ENCODE measurements at regions not wholly inside any gene's neighbourhood (a gene's known extent, or its start where the extent isn't known, plus 50 kb on each side); places are given as distances from the start of the nearest gene placed in this dataset.
"Not testable (repeated sequence)": the region's sequence is repeated elsewhere in the genome, so short reads cannot be mapped to it uniquely, and the experiment has no call there.

DNA sequence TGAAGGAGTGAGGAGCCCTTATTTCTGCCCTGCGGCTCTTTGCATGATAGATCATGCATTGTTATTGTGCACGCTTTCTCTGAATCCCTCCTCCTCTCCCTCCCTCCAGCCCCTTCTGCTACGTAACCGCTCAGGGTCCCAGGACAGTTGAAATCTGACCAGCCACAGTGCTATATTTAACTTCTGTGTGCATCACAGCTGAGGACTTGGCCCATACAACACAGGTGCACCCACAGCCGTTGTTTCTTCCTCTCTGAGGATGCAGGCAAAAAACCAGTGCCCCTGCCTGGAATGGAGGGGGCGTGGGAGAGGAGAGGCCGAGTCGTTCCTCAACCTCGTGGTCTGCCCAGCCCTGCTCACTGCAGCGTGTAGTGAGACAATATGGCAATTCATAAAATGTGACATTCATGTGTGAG, 335.6 kb upstream of the CLINT1 start:
- no peaks in the 10 kb centered on the region for H3K36me3 ChIP-seq
- no peak for DNase-seq
- peaks cover 26% of the 10 kb centered on the region for H3K9me3 ChIP-seq (replicated peaks)
- no peak overlapping the region for H3K27ac ChIP-seq (replicated peaks)
- H3K4me1 ChIP-seq, result peaks cover 12% of the 10 kb centered on the region
- TF ChIP-seq CTCF (IDR thresholded peaks at IDR 0.05; ENCODE audit: borderline replicate concordance), result no peak
- intact Hi-C loops (cut with micrococcal nuclease), result no loop called here
- no peaks in the 10 kb centered on the region for H3K27me3 ChIP-seq (ENCODE audit: low read depth)
- no peak overlapping the region for H3K4me3 ChIP-seq

GRCh38 chr5:158193395-158193794, 334.4 kb upstream of the CLINT1 start:
- H3K27me3 ChIP-seq (ENCODE audit: low read depth); H3K36me3 ChIP-seq; H3K27ac ChIP-seq (replicated peaks); DNase-seq; intact Hi-C loops (cut with micrococcal nuclease); H3K4me3 ChIP-seq: not testable (repeated sequence)
- Histone ChIP-seq H3K9me3 (replicated peaks) (peaks cover 26% of the 10 kb centered on the region), H3K4me1 (peaks cover 12% of the 10 kb centered on the region)

DNA sequence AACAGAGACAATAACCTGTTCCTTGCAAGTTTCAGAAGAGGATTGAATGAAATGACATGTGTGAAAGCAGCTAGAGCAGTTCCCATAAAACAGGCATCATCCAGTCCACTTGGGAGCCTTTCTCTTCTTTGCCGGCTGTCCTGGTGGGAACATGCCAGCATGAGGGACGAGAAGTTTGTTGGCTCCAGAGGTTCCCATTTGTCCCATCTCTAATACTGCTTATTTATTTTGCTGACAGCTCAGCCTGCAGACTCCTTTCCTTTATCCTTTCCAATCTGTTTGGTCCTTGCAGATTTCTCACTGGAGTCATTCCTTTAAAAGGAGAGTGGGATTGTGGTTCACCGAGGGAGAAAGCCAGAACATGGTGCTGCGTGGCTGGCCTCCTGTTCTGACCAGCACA, 321.5 kb upstream of the CLINT1 start:
- TF ChIP-seq CTCF (IDR thresholded peaks at IDR 0.05; ENCODE audit: borderline replicate concordance), result no peak
- Histone ChIP-seq H3K4me1 (peaks cover 16% of the 10 kb centered on the region), H3K36me3 (no peaks in the 10 kb centered on the region), H3K9me3 (replicated peaks) (no peaks in the 10 kb centered on the region), H3K27ac (replicated peaks) (peak overlapping the region; percentile 19), H3K4me3 (no peak overlapping the region), H3K27me3 (ENCODE audit: low read depth) (no peaks in the 10 kb centered on the region)
- peak; percentile 21 for DNase-seq
- intact Hi-C loops (cut with micrococcal nuclease), result no loop called here

DNA sequence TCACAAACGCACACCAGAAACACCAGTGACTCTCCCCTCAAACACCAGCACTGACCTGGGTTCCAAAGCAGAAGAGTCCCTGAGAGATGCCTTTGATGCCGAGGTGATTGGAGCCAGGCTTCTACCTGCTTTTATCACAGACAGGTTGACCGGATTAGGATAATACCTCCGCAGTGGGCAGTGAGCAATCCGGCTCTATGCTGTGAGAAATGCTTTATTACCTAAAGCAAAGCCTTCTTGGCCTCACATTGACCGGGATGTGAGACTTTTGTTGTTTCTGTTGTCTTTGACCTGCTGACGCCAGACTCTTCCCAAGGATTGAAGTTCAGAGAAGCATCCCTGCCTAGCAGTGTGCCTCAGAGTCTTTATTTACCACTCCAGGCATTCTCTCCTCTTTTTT, 320.3 kb upstream of the CLINT1 start:
- Histone ChIP-seq H3K27me3 (ENCODE audit: low read depth) (no peaks in the 10 kb centered on the region), H3K36me3 (no peaks in the 10 kb centered on the region), H3K9me3 (replicated peaks) (no peaks in the 10 kb centered on the region), H3K4me1 (peaks cover 24% of the 10 kb centered on the region), H3K4me3 (no peak overlapping the region), H3K27ac (replicated peaks) (peak overlapping the region; percentile 8)
- no peak for DNase-seq
- TF ChIP-seq CTCF (IDR thresholded peaks at IDR 0.05; ENCODE audit: borderline replicate concordance), result no peak
- intact Hi-C loops (cut with micrococcal nuclease), result loop anchor here (5.0 kb wide), 1 partner anchor 513 kb away; no protein-coding TSS in a partner anchor

- H3K27me3 ChIP-seq (ENCODE audit: low read depth), result no peaks in the 10 kb centered on the region
- intact Hi-C loops (cut with micrococcal nuclease), result loop anchor here (5.0 kb wide), 1 partner anchor 514 kb away; no protein-coding TSS in a partner anchor
- TF ChIP-seq CTCF (IDR thresholded peaks at IDR 0.05; ENCODE audit: borderline replicate concordance), result no peak
- no peak overlapping the region for H3K4me3 ChIP-seq
- no peaks in the 10 kb centered on the region for H3K9me3 ChIP-seq (replicated peaks)
- no peaks in the 10 kb centered on the region for H3K36me3 ChIP-seq
- peak overlapping the region; percentile 12 for H3K27ac ChIP-seq (replicated peaks)
- no peak for DNase-seq
- peaks cover 24% of the 10 kb centered on the region for H3K4me1 ChIP-seq
These were observed 319.6 kb upstream of the CLINT1 start for GRCh38 chr5:158178535-158178934.

DNA sequence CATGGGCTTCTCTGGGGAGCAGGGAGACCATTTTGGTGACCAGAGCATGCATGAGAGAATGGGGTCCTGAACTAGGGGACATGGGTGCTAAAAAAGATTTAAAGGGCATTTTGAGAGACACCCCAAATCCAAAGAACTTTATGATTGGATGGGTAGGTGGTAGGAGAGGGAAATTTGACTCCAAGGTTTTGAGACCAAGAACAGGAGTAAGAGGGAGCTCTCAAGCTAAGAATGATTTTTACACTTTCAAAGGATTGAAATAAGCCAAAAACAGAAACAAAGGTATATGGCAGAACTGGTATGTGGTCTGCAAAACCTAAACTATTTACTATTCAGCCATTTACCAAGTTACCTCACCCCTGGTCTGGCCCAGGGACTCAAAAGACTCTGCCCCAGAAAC, 318.2 kb upstream of the CLINT1 start:
- H3K4me3 ChIP-seq, result no peak overlapping the region
- intact Hi-C loops (cut with micrococcal nuclease), result loop anchor here (5.0 kb wide), 1 partner anchor 515 kb away; no protein-coding TSS in a partner anchor
- H3K27ac ChIP-seq (replicated peaks), result peak overlapping the region; percentile 74
- no peaks in the 10 kb centered on the region for H3K36me3 ChIP-seq
- DNase-seq, result no peak
- TF ChIP-seq CTCF (IDR thresholded peaks at IDR 0.05; ENCODE audit: borderline replicate concordance), result no peak
- peaks cover under 1% of the 10 kb centered on the region for H3K27me3 ChIP-seq (ENCODE audit: low read depth)
- H3K9me3 ChIP-seq (replicated peaks), result no peaks in the 10 kb centered on the region
- H3K4me1 ChIP-seq, result peaks cover 24% of the 10 kb centered on the region

All from left ventricle myocardium inferior (tissue), 1 donor.